PC-9 (cell line): ENCODE measurements at regions not wholly inside any gene's neighbourhood (a gene's known extent, or its start where the extent isn't known, plus 50 kb on each side); places are given as distances from the start of the nearest gene placed in this dataset.

Source experiments
- EZH2 ChIP-seq: fragments of 200-600 bp; sonication (generic); IDR thresholded peaks from 2 replicates; pipeline ENCODE4 v1.8.0; 2017; ENCODE audit warnings: antibody characterized with exemption, low read depth
- TF ChIP-seq, protein P1 (sequence below): fragments of 200-600 bp; sonication (generic); conservative IDR thresholded peaks from 2 replicates; pipeline ENCODE4 v1.6.1; 2017; ENCODE audit warnings: mixed run types, antibody characterized with exemption, mild to moderate bottlenecking, moderate library complexity

DNA sequence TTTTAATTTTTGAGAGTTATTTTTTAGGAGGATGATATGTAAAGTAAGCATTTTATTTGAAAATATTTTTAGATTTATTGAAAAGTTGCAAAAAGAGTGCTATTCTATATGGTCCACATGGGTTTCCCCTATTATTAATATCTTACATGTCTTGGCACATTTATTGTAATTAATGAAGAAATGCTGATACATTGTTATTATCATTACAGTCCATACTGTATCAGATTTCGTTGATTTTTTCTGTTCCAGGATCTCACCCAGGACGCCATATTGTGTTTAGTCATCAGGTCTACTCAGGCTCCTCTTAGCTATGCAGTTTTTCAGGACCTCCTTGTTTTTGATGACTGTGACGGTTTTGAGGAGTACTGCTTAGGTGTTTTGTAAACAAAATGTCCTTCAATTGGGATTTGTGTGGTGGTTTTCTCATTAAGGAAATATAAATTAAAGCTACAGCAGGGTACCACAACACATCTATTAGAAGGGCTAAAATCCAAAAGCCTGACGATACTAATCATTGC, 281.0 kb downstream of the SAMD5 start:
- TF ChIP-seq, protein P1, sequence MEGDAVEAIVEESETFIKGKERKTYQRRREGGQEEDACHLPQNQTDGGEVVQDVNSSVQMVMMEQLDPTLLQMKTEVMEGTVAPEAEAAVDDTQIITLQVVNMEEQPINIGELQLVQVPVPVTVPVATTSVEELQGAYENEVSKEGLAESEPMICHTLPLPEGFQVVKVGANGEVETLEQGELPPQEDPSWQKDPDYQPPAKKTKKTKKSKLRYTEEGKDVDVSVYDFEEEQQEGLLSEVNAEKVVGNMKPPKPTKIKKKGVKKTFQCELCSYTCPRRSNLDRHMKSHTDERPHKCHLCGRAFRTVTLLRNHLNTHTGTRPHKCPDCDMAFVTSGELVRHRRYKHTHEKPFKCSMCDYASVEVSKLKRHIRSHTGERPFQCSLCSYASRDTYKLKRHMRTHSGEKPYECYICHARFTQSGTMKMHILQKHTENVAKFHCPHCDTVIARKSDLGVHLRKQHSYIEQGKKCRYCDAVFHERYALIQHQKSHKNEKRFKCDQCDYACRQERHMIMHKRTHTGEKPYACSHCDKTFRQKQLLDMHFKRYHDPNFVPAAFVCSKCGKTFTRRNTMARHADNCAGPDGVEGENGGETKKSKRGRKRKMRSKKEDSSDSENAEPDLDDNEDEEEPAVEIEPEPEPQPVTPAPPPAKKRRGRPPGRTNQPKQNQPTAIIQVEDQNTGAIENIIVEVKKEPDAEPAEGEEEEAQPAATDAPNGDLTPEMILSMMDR = no peak
- TF ChIP-seq EZH2 = no peak
